GM12878 (cell line): ENCODE measurements at regions not wholly inside any gene's neighbourhood (a gene's known extent, or its start where the extent isn't known, plus 50 kb on each side); places are given as distances from the start of the nearest gene placed in this dataset.

Experiments
- ATAC-seq: fragments of 200-7000 bp; cut with Tn5 transposase; 3 replicates; pipeline ENCODE4 v1.9.1; 2020; ENCODE audit warnings: mild to moderate bottlenecking, moderate library complexity
- BruUV-seq: library from RNA; stranded (reverse); fragments of 400-500 nt; replicated peaks from 2 replicates; lab custom pipeline; 2021; lab: Mats Ljungman, UMichigan
- CTCF ChIA-PET: fragments of 300-600 bp; sonication (Branson Sonifier 250); formaldehyde crosslinking; extraction: SDS; loops from one replicate; lab custom pipeline; 2021; ENCODE audit warnings: inconsistent platforms; lab: Yijun Ruan, JAX
- POLR2A ChIA-PET: fragments of 350-600 bp; formaldehyde crosslinking; extraction: SDS; loops from one replicate; lab custom pipeline; 2021; ENCODE audit warnings: inconsistent platforms; lab: Charles Lee
- RAD21 ChIA-PET: fragments of 300-600 bp; sonication (Branson Sonifier 250); formaldehyde crosslinking; loops from one replicate; lab custom pipeline; 2023; ENCODE audit warnings: antibody characterized with exemption; ENCODE audit not compliant: unreplicated experiment; lab: Charles Lee
- SMC1A ChIA-PET: fragments of 300-600 bp; sonication (Branson Sonifier 250); formaldehyde crosslinking; loops from one replicate; lab custom pipeline; 2023; ENCODE audit not compliant: unreplicated experiment, uncharacterized antibody; lab: Charles Lee
- DNase-seq: peaks from one replicate; pipeline ENCODE4 v3.0.0-alpha.2; 2011; ENCODE audit warnings: low read depth, low spot score
- FAIRE-seq: peaks from 3 replicates; lab custom pipeline; 2011; peaks lifted over from hg19 to GRCh38; lab: Jason Lieb, UNC
- H2AFZ ChIP-seq: 2 replicates; pipeline ENCODE4 v1.6.0; 2011; ENCODE audit warnings: low read depth, low read length, control low read depth; ENCODE audit not compliant: control insufficient read depth
- H3K27ac ChIP-seq: 2 replicates; pipeline ENCODE4 v1.5.1; 2011; ENCODE audit warnings: control low read depth; ENCODE audit not compliant: control insufficient read depth, insufficient read depth
- H3K27me3 ChIP-seq, 2 experiments: replicated peaks in 1 of 2; 2 replicates each; pipeline versions ENCODE4 v1.6.0 to v1.6.1; 2011; ENCODE audit warnings: low read length in 1 of 2; ENCODE audit not compliant: control insufficient read depth in 2 of 2, insufficient read depth in 2 of 2
- H3K36me3 ChIP-seq, 2 experiments: 2 replicates each; pipeline ENCODE4 v1.5.1; 2011; ENCODE audit warnings: low read length in 1 of 2; ENCODE audit not compliant: control insufficient read depth in 2 of 2, insufficient read depth in 2 of 2
- H3K4me1 ChIP-seq: 2 replicates; pipeline ENCODE4 v1.6.1; 2011; ENCODE audit warnings: mild to moderate bottlenecking, low read length, moderate library complexity, mixed read lengths; ENCODE audit not compliant: control insufficient read depth, insufficient read depth
- H3K4me2 ChIP-seq: 2 replicates; pipeline ENCODE4 v1.6.0; 2011; ENCODE audit warnings: control low read depth; ENCODE audit not compliant: control insufficient read depth, insufficient read depth
- H3K4me3 ChIP-seq: fragments of 200-600 bp; sonication (generic); 2 replicates; pipeline ENCODE4 v1.5.1; 2016
- H3K79me2 ChIP-seq: 2 replicates; pipeline ENCODE4 v1.6.0; 2011; ENCODE audit warnings: low read length; ENCODE audit not compliant: control insufficient read depth, insufficient read depth
- H3K9ac ChIP-seq: 2 replicates; pipeline ENCODE4 v1.8.0; 2011; ENCODE audit warnings: low read length, control low read depth, mixed read lengths; ENCODE audit not compliant: control insufficient read depth, insufficient read depth
- H3K9me3 ChIP-seq: replicated peaks from 3 replicates; pipeline ENCODE4 v1.5.1; 2011; ENCODE audit warnings: mild to moderate bottlenecking, low read length; ENCODE audit not compliant: control insufficient read depth, insufficient read depth
- H4K20me1 ChIP-seq: 2 replicates; pipeline ENCODE4 v1.6.0; 2011; ENCODE audit not compliant: control insufficient read depth, insufficient read depth
- ATF2 ChIP-seq: IDR thresholded peaks from 2 replicates; pipeline ENCODE4 v1.6.1; 2012; ENCODE audit warnings: low read length, inconsistent platforms
- CBX5 ChIP-seq: sonication (generic); IDR thresholded peaks from 2 replicates; pipeline ENCODE4 v1.6.1; 2016; ENCODE audit warnings: low read depth, moderate library complexity, mild to moderate bottlenecking, inconsistent platforms
- CTCF ChIP-seq, 3 experiments: IDR thresholded peaks in 2 of 3; conservative IDR thresholded peaks in 1 of 3; 2 replicates each; pipeline ENCODE4 v1.5.1; 2011; ENCODE audit warnings: low read depth in 3 of 3, low read length in 3 of 3, mild to moderate bottlenecking in 3 of 3, control low read depth in 2 of 3, moderate library complexity in 2 of 3, inconsistent platforms in 1 of 3, mixed read lengths in 1 of 3; ENCODE audit not compliant: control insufficient read depth in 2 of 3, insufficient read depth in 1 of 3; ENCODE audit errors: extremely low read depth in 1 of 3
- FOS ChIP-seq: IDR thresholded peaks from 3 replicates; pipeline ENCODE4 v1.6.1; 2011; ENCODE audit warnings: borderline replicate concordance; ENCODE audit not compliant: insufficient read length; ENCODE audit errors: extremely low read depth
- HSF1 ChIP-seq: fragments of 150-350 bp; IDR thresholded peaks from 2 replicates; pipeline ENCODE4 v1.6.1; 2014; ENCODE audit warnings: mild to moderate bottlenecking, low read depth, low read length
- IRF5 ChIP-seq: fragments of 450-650 bp; IDR thresholded peaks from 2 replicates; pipeline ENCODE4 v1.6.1; 2017; ENCODE audit warnings: borderline replicate concordance
- MTA3 ChIP-seq: IDR thresholded peaks from 2 replicates; pipeline ENCODE4 v1.6.1; 2012; ENCODE audit warnings: low read length, inconsistent platforms, borderline replicate concordance
- NFYB ChIP-seq: IDR thresholded peaks from 2 replicates; pipeline ENCODE4 v1.6.1; 2011; ENCODE audit warnings: low read depth, mild to moderate bottlenecking, low read length, improper control_type of control experiment, moderate library complexity; ENCODE audit not compliant: insufficient read depth
- NR2C2 ChIP-seq: IDR thresholded peaks from 2 replicates; pipeline ENCODE4 v1.6.1; 2011; ENCODE audit warnings: borderline replicate concordance, low read depth; ENCODE audit not compliant: control insufficient read depth, insufficient read length
- RAD21 ChIP-seq: IDR thresholded peaks from 2 replicates; pipeline ENCODE4 v1.6.1; 2011; ENCODE audit warnings: mild to moderate bottlenecking, low read depth, low read length, moderate library complexity; ENCODE audit not compliant: insufficient read depth
- SMC3 ChIP-seq: IDR thresholded peaks from 2 replicates; pipeline ENCODE4 v1.6.1; 2011; ENCODE audit warnings: low read length, improper control_type of control experiment, borderline replicate concordance
- TCF7 ChIP-seq: IDR thresholded peaks from 2 replicates; pipeline ENCODE4 v1.6.1; 2014; ENCODE audit warnings: antibody characterized with exemption, borderline replicate concordance
- USF2 ChIP-seq: IDR thresholded peaks from 2 replicates; pipeline ENCODE4 v1.6.1; 2011; ENCODE audit warnings: low read depth, low read length, improper control_type of control experiment, borderline replicate concordance
- in situ Hi-C: fragments of 300-500 bp; cut with MboI; formaldehyde crosslinking; loops from 9 replicates; pipeline ENCODE4 v1.14.3; 2018; ENCODE audit warnings: mixed read lengths
- intact Hi-C: fragments of 100-400 bp; cut with micrococcal nuclease; formaldehyde crosslinking; loops from one replicate; pipeline ENCODE4 v1.14.2; 2022; ENCODE audit not compliant: unreplicated experiment

GRCh38 chr14:81633496-81633895 is 99.8 kb upstream of the SEL1L start:
- in situ Hi-C loops (no loop called here), intact Hi-C loops (no loop called here)
- Histone ChIP-seq H3K4me3 (no peak overlapping the region), H3K79me2 (no peaks in the 10 kb centered on the region), H3K4me2 (no peak overlapping the region), H3K4me1 (no peaks in the 10 kb centered on the region), H3K9ac (no peak overlapping the region), H3K36me3 (no peaks in the 10 kb centered on the region), H3K27ac (no peak overlapping the region), H2AFZ (no peak overlapping the region), H3K27me3 (no peaks in the 10 kb centered on the region), H3K9me3 (no peaks in the 10 kb centered on the region), H4K20me1 (no peaks in the 10 kb centered on the region)
- ChIA-PET POLR2A (no interaction called here), SMC1A (no interaction called here), RAD21 (no interaction called here), CTCF (no interaction called here)
- DNase-seq (no peak), FAIRE-seq (no peak), ATAC-seq (no peak)
- TF ChIP-seq SMC3 (no peak), NFYB (no peak), NR2C2 (no peak), FOS (no peak), RAD21 (no peak), CBX5 (no peak), HSF1 (no peak), TCF7 (no peak), CTCF (IDR thresholded peaks at IDR 0.05 in 2 of 3, conservative IDR thresholded peaks at IDR 0.05 in 1 of 3; ENCODE audit: control insufficient read depth in 2 of 3, extremely low read depth in 1 of 3, insufficient read depth in 1 of 3, low read depth in 3 of 3, low read length in 3 of 3) (no peak), USF2 (no peak), IRF5 (no peak), MTA3 (no peak), ATF2 (no peak)
- BruUV-seq, result no TSS peak
